Esophagus muscularis mucosa (tissue), 4 donors: ENCODE measurements at regions not wholly inside any gene's neighbourhood (a gene's known extent, or its start where the extent isn't known, plus 50 kb on each side); places are given as distances from the start of the nearest gene placed in this dataset.

Experiments
- DNase-seq: peaks from one replicate; pipeline ENCODE4 v3.0.0-alpha.2; 2017; ENCODE audit errors: extremely low spot score
- H3K27ac ChIP-seq, 4 donors: fragments of 200-600 bp; sonication (generic); replicated peaks in 1 of 4; 1 replicate in 3 of 4; 2 replicates in 1 of 4; pipeline ENCODE4 v1.5.1; 2016 to 2019; ENCODE audit warnings: mild to moderate bottlenecking in 1 of 4
- H3K27me3 ChIP-seq, 4 donors: fragments of 200-600 bp; sonication (generic); one replicate each; pipeline versions ENCODE4 v1.5.1 to v1.6.0; 2016 to 2019
- H3K36me3 ChIP-seq, 4 donors: fragments of 200-600 bp; sonication (generic); one replicate each; pipeline ENCODE4 v1.5.1; 2016 to 2019
- H3K4me1 ChIP-seq, 4 donors: fragments of 200-600 bp; sonication (generic); one replicate each; pipeline ENCODE4 v1.5.1; 2016 to 2019
- H3K4me3 ChIP-seq, 4 donors: fragments of 200-600 bp; sonication (generic); 1 replicate in 2 of 4; 2 replicates in 2 of 4; pipeline ENCODE4 v1.5.1; 2016 to 2019; ENCODE audit warnings: mild to moderate bottlenecking in 4 of 4, moderate library complexity in 1 of 4
- H3K9me3 ChIP-seq, 4 donors: fragments of 200-600 bp; sonication (generic); 1 replicate in 3 of 4; 2 replicates in 1 of 4; pipeline ENCODE4 v1.5.1; 2016 to 2019
- EP300 ChIP-seq: sonication (generic); formaldehyde crosslinking; IDR thresholded peaks from one replicate; pipeline ENCODE4 v1.6.1; 2017; ENCODE audit warnings: antibody characterized with exemption
- POLR2A ChIP-seq: fragments of 450-650 bp; IDR thresholded peaks from one replicate; pipeline ENCODE4 v1.6.1; 2017; ENCODE audit warnings: antibody characterized with exemption, moderate library complexity, mild to moderate bottlenecking, low read depth
- POLR2AphosphoS5 ChIP-seq, 2 donors: sonication (generic); formaldehyde crosslinking; IDR thresholded peaks; one replicate each; pipeline ENCODE4 v1.6.1; 2017; ENCODE audit warnings: antibody characterized with exemption in 2 of 2
- WGBS: methylation state at CpG from one replicate; pipeline ENCODE4 v1.1.5; 2018; 5-methylcytosine and 5-hydroxymethylcytosine counted together
- intact Hi-C: fragments of 100-400 bp; cut with DNase I; formaldehyde crosslinking; loops from one replicate; pipeline ENCODE4 v1.15.1; 2023
- small RNA-seq, 3 donors: library from RNA; depleted of rRNA; stranded (forward); fragments of <200 nt; gene quantifications; one replicate each; pipeline ENCODE3, GENCODE V24; 2016
- TF ChIP-seq, protein P1 (sequence below), 3 experiments: fragments of 200-600 bp in 2 of 3; fragments of 450-650 bp in 1 of 3; sonication (generic) in 2 of 3; IDR thresholded peaks; one replicate each; pipeline ENCODE4 v1.5.1; 2017 to 2019; ENCODE audit warnings: antibody characterized with exemption in 3 of 3, mild to moderate bottlenecking in 2 of 3, moderate library complexity in 1 of 3

GRCh38 chr5:77143998-77144836 lies 57.1 kb upstream of the ZBED3 start:
- WGBS: 44% methylated on average over 14 of the region's 14 CpGs
- intact Hi-C loops: loop anchor here (2.0 to 5.0 kb wide), 2 partner anchors 65 to 348 kb away; partner anchors contain the start of gene WDR41

GRCh38 chr5:77140350-77140749 lies 53.3 kb upstream of the ZBED3 start:
- Histone ChIP-seq H3K36me3 (no peaks in the 10 kb centered on the region), H3K4me3 (no peak overlapping the region), H3K9me3 (no peaks in the 10 kb centered on the region), H3K4me1 (no peaks in the 10 kb centered on the region), H3K27me3 (no peaks in the 10 kb centered on the region), H3K27ac (no peak overlapping the region)
- DNase-seq: no peak
- no peak for TF ChIP-seq POLR2A
- TF ChIP-seq, protein P1, sequence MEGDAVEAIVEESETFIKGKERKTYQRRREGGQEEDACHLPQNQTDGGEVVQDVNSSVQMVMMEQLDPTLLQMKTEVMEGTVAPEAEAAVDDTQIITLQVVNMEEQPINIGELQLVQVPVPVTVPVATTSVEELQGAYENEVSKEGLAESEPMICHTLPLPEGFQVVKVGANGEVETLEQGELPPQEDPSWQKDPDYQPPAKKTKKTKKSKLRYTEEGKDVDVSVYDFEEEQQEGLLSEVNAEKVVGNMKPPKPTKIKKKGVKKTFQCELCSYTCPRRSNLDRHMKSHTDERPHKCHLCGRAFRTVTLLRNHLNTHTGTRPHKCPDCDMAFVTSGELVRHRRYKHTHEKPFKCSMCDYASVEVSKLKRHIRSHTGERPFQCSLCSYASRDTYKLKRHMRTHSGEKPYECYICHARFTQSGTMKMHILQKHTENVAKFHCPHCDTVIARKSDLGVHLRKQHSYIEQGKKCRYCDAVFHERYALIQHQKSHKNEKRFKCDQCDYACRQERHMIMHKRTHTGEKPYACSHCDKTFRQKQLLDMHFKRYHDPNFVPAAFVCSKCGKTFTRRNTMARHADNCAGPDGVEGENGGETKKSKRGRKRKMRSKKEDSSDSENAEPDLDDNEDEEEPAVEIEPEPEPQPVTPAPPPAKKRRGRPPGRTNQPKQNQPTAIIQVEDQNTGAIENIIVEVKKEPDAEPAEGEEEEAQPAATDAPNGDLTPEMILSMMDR (IDR thresholded peaks at IDR 0.05): no peak
- TF ChIP-seq POLR2AphosphoS5 (IDR thresholded peaks at IDR 0.05): no peak
- TF ChIP-seq EP300: no peak
- intact Hi-C loops: loop anchor here (5.0 kb wide), 1 partner anchor 352 kb away; the partner anchor contains the start of gene WDR41

More at GRCh38 chr5:77143998-77144836, 57.1 kb upstream of the ZBED3 start:
- DNase-seq: no peak
- no peaks in the 10 kb centered on the region for H3K36me3 ChIP-seq
- no peaks in the 10 kb centered on the region for H3K27me3 ChIP-seq
- no peak overlapping the region for H3K4me3 ChIP-seq
- peak in 1 of 2 donors; percentile 11 for TF ChIP-seq POLR2AphosphoS5 (IDR thresholded peaks at IDR 0.05)
- TF ChIP-seq, protein P1 (IDR thresholded peaks at IDR 0.05): peak; percentile 67 to 88 (median 76)
- TF ChIP-seq POLR2A: no peak
- H3K27ac ChIP-seq: no peak overlapping the region
- H3K4me1 ChIP-seq: peaks cover 0 to 4% (median 0%) of the 10 kb centered on the region in 4 donors
- H3K9me3 ChIP-seq: no peaks in the 10 kb centered on the region

GRCh38 chr5:77139001-77139400 lies 51.9 kb upstream of the ZBED3 start:
- H3K4me3 ChIP-seq: no peak overlapping the region
- no peaks in the 10 kb centered on the region for H3K27me3 ChIP-seq
- no peak for DNase-seq
- no peaks in the 10 kb centered on the region for H3K36me3 ChIP-seq
- no peak for TF ChIP-seq EP300
- TF ChIP-seq POLR2AphosphoS5 (IDR thresholded peaks at IDR 0.05): no peak
- TF ChIP-seq POLR2A: no peak
- TF ChIP-seq, protein P1 (IDR thresholded peaks at IDR 0.05): no peak
- H3K9me3 ChIP-seq: no peaks in the 10 kb centered on the region
- no peak overlapping the region for H3K27ac ChIP-seq
- WGBS: 75% methylated on average over 5 of the region's 5 CpGs
- intact Hi-C loops: no loop called here
- peaks cover 0 to under 1% (median 0%) of the 10 kb centered on the region in 4 donors for H3K4me1 ChIP-seq

Small RNA genes lying in the stretch of these regions (small RNA-seq; reads per million reads assigned to genes)
- 0 reads per million in 3 donors for gene HMGB1P35
